ENCODE measurements at regions not wholly inside any gene's neighbourhood (a gene's known extent, or its start where the extent isn't known, plus 50 kb on each side); places are given as distances from the start of the nearest gene placed in this dataset.

GRCh38 chr2:8489221-8489620 lies 192.6 kb upstream of the ID2 start:
- TF ChIP-seq CTCF (conservative IDR thresholded peaks at IDR 0.05), result no peak
- Histone ChIP-seq H3K4ac (ENCODE audit: low read depth, low read length) (no peak overlapping the region), H4K8ac (replicated peaks; ENCODE audit: insufficient read length, low read depth, low read length) (no peak overlapping the region), H2BK5ac (ENCODE audit: insufficient read length, low read length) (no peak overlapping the region), H4K5ac (ENCODE audit: insufficient read length, low read depth, low read length) (no peak overlapping the region), H4K91ac (ENCODE audit: insufficient read length, low read depth, low read length) (no peak overlapping the region), H2AK5ac (ENCODE audit: insufficient read length, low read length) (no peak overlapping the region), H2BK15ac (ENCODE audit: low read depth, low read length) (no peak overlapping the region), H3K79me2 (ENCODE audit: insufficient read depth, low read length) (no peaks in the 10 kb centered on the region), H2BK120ac (ENCODE audit: low read depth, low read length, poor library complexity, severe bottlenecking) (no peak overlapping the region), H3K9me3 (ENCODE audit: control insufficient read depth, low read depth, low read length) (no peaks in the 10 kb centered on the region), H3K56ac (ENCODE audit: insufficient read length, low read depth, low read length) (no peak overlapping the region), H2BK20ac (ENCODE audit: low read depth, low read length, poor library complexity, severe bottlenecking) (no peak overlapping the region), H3K27ac (ENCODE audit: insufficient read length, low read depth, low read length) (no peak overlapping the region), H3K23ac (ENCODE audit: insufficient read length, low read depth, low read length) (no peak overlapping the region), H3K23me2 (ENCODE audit: insufficient read length, low read depth, low read length, poor library complexity, severe bottlenecking) (no peaks in the 10 kb centered on the region), H3K18ac (ENCODE audit: insufficient read length, low read depth, low read length) (no peak overlapping the region), H2BK12ac (ENCODE audit: insufficient read length, low read depth, low read length) (no peak overlapping the region), H3K4me1 (ENCODE audit: insufficient read depth, low read length) (no peaks in the 10 kb centered on the region; the same call in 1 of the 2 replicates), H3K27me3 (ENCODE audit: insufficient read depth, low read length) (no peaks in the 10 kb centered on the region), H2AFZ (ENCODE audit: low read length) (no peak overlapping the region), H3K14ac (ENCODE audit: insufficient read depth, low read length) (no peak overlapping the region), H3K4me2 (ENCODE audit: insufficient read depth, insufficient read length, low read length) (no peak overlapping the region), H3T11ph (ENCODE audit: low read length) (no peak overlapping the region), H4K20me1 (ENCODE audit: control insufficient read depth, insufficient read depth, insufficient read length) (no peaks in the 10 kb centered on the region), H3K79me1 (ENCODE audit: insufficient read depth, low read depth, low read length, poor library complexity, severe bottlenecking) (no peaks in the 10 kb centered on the region), H3K9ac (ENCODE audit: extremely low read depth, insufficient read length, low read length) (no peak overlapping the region)
- Mint-ChIP-seq H3K4me3 (no peak overlapping the region), H3K36me3 (ENCODE audit: insufficient read depth in 1 of 3, low read depth in 3 of 3) (no peaks in the 10 kb centered on the region; a peak in 1 of 7 replicates), H3K27ac (no peak overlapping the region; a peak in 1 of 7 replicates), H3K4me1 (peaks cover 16 to 23% of the 10 kb centered on the region in 2 experiments), H3K27me3 (ENCODE audit: low read depth) (no peaks in the 10 kb centered on the region; the same call in none of the 2 replicates), H3K9me3 (no peaks in the 10 kb centered on the region)
- no peak for DNase-seq
- no CpG with 5 or more reads among the region's 7 CpGs for WGBS (ENCODE audit: extremely low coverage, insufficient read length, low lambda C conversion rate)

Data from H9 (cell line).